Lower leg skin (tissue), 4 donors: ENCODE measurements at regions not wholly inside any gene's neighbourhood (a gene's known extent, or its start where the extent isn't known, plus 50 kb on each side); places are given as distances from the start of the nearest gene placed in this dataset.

Experiments
- DNase-seq, 2 donors: peaks; one replicate each; pipeline ENCODE4 v3.0.0-alpha.2; 2019; ENCODE audit warnings: low spot score in 2 of 2
- H3K4me3 ChIP-seq: fragments of 200-600 bp; sonication (generic); 2 replicates; pipeline ENCODE4 v1.5.1; 2017; ENCODE audit warnings: mild to moderate bottlenecking, low read depth; ENCODE audit not compliant: poor library complexity, severe bottlenecking
- POLR2A ChIP-seq, 2 donors: fragments of 450-650 bp; IDR thresholded peaks; one replicate each; pipeline ENCODE4 v1.6.1; 2016 to 2017; ENCODE audit warnings: antibody characterized with exemption in 2 of 2, mild to moderate bottlenecking in 1 of 2, moderate library complexity in 1 of 2
- WGBS, 2 donors: methylation state at CpG; one replicate each; pipeline ENCODE4 v1.1.5; 2018; 5-methylcytosine and 5-hydroxymethylcytosine counted together
- intact Hi-C: fragments of 100-400 bp; cut with DNase I; formaldehyde crosslinking; loops from one replicate; pipeline ENCODE4 v1.15.0; 2023; ENCODE audit warnings: low total_unique reads
- TF ChIP-seq, protein P1 (sequence below), 3 donors: fragments of 450-650 bp; IDR thresholded peaks; one replicate each; pipeline ENCODE4 v1.5.1; 2016; ENCODE audit warnings: antibody characterized with exemption in 3 of 3, mild to moderate bottlenecking in 3 of 3, moderate library complexity in 2 of 3

- DNase-seq: peak in 1 of 2 donors; percentile 68
- TF ChIP-seq, protein P1, sequence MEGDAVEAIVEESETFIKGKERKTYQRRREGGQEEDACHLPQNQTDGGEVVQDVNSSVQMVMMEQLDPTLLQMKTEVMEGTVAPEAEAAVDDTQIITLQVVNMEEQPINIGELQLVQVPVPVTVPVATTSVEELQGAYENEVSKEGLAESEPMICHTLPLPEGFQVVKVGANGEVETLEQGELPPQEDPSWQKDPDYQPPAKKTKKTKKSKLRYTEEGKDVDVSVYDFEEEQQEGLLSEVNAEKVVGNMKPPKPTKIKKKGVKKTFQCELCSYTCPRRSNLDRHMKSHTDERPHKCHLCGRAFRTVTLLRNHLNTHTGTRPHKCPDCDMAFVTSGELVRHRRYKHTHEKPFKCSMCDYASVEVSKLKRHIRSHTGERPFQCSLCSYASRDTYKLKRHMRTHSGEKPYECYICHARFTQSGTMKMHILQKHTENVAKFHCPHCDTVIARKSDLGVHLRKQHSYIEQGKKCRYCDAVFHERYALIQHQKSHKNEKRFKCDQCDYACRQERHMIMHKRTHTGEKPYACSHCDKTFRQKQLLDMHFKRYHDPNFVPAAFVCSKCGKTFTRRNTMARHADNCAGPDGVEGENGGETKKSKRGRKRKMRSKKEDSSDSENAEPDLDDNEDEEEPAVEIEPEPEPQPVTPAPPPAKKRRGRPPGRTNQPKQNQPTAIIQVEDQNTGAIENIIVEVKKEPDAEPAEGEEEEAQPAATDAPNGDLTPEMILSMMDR (IDR thresholded peaks at IDR 0.05): no peak
- TF ChIP-seq POLR2A (IDR thresholded peaks at IDR 0.05): no peak
- intact Hi-C loops: no loop called here
- H3K4me3 ChIP-seq: no peak overlapping the region
- 75 to 89% methylated on average over 7 to 11 of the region's 11 CpGs for WGBS, 2 donors
Observed at GRCh38 chr14:105937253-105938054, 411.1 kb downstream of the TMEM121 start.

DNA sequence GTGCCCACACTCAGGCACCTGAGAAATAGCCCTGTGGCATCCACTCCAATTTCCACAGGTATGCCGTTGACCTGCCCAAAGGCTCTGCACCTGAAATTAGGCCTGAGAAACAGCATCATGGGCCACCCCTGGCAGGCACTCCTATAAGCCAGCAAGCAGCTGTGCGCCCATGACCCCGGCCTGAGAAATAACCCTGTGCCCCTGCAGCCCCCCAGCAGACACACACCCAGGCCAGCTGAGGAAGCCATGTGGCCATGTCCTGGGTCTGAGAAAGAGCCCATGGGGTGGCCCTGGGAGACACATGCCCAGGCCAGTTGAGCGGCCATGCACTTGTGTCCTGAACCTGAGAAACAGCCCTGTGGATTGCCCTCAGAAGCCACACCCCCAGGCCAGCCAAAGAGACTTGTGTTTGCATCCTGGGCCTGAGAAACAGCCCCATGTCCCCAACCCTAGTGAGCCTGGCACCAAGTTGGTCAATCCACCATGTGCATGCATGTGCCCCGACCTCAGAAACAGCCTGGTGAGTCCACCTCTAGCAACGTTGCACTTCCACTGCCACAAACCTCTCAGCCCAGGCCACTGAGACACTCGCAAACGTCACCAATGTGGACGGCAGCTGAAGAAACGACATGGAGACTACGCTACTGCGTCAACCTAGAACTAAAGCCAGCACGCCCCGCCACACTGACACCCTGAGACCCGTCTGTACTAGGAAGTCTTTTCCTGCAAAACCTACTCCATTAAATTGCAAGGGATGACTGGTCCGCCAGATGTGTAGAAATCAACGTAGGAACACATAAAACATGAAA, 411.9 kb downstream of the TMEM121 start:
- 86% methylated on average over 17 of the region's 17 CpGs for WGBS, 2 donors
- no peak for TF ChIP-seq POLR2A (IDR thresholded peaks at IDR 0.05)
- TF ChIP-seq, protein P1 (IDR thresholded peaks at IDR 0.05): no peak
- peak in 1 of 2 donors; percentile 54 for DNase-seq
- intact Hi-C loops: no loop called here
- H3K4me3 ChIP-seq: no peak overlapping the region

DNA sequence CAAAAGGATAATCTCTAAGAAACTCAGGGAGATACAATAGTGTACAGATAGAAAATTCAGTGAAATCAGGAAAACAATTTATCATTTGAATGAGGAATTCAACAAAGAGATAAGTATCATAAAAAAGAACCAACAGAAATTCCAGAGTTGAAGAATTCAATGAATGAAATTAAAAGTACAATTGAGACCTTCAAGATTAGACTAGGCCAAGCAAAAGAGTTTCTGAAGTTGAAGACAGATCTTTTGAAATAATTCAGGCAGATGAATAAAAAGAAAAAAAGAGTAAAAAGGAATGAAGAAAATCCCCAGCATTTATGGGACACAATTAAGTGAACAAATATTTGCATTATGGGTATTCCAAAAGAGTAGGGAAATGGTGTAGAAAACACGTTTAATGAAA, 412.6 kb downstream of the TMEM121 start:
- H3K4me3 ChIP-seq: no peak overlapping the region
- intact Hi-C loops: no loop called here
- WGBS, 2 donors: 22 to 32% methylated on average over 1 of the region's 1 CpG
- no peak for TF ChIP-seq POLR2A (IDR thresholded peaks at IDR 0.05)
- TF ChIP-seq, protein P1 (IDR thresholded peaks at IDR 0.05): no peak
- DNase-seq: no peak

DNA sequence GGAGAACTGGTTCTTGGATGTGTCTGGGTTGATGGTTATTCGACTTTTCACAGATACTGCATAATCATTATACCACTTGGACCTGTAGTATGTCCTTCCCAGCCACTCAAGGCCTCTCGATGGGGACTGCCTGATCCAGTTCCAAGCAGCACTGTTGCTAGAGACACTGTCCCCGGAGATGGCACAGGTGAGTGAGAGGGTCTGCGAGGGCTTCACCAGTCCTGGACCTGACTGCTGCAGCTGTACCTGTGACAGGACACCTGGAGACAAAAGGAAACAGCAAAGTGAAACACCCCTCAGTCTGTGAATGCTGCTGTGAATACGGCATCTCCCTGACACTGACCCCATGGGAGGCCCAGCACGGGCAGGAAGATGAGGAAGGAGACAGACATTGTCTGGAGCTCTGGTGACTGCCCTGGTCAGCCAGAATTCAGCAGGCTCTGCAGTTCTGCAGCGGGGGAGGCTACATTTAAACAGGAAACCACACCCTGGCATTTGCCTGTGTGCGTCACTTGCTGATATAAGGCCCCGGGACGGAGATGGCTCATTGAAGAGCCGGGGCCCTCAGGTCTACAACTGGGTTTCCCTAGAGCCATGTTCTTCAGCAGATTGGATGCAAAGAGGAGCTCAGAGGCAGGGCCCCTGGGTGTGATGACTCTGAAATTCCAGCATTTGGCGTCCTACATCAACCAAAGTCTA, 413.6 kb downstream of the TMEM121 start:
- intact Hi-C loops: no loop called here
- TF ChIP-seq, protein P1 (IDR thresholded peaks at IDR 0.05): no peak
- no peak for TF ChIP-seq POLR2A (IDR thresholded peaks at IDR 0.05)
- 74 to 77% methylated on average over 12 of the region's 12 CpGs for WGBS, 2 donors
- H3K4me3 ChIP-seq: no peak overlapping the region
- peak in 1 of 2 donors; percentile 60 for DNase-seq

GRCh38 chr14:105940534-105941225, 414.3 kb downstream of the TMEM121 start:
- H3K4me3 ChIP-seq: no peak overlapping the region
- intact Hi-C loops: no loop called here
- WGBS, 2 donors: 79 to 81% methylated on average over 9 of the region's 9 CpGs
- no peak for DNase-seq
- no peak for TF ChIP-seq POLR2A (IDR thresholded peaks at IDR 0.05)
- TF ChIP-seq, protein P1 (IDR thresholded peaks at IDR 0.05): no peak
